SKM-1 (cell line): ENCODE measurements at regions not wholly inside any gene's neighbourhood (a gene's known extent, or its start where the extent isn't known, plus 50 kb on each side); places are given as distances from the start of the nearest gene placed in this dataset.

Source experiments
- DNase-seq: peaks from one replicate; lab custom pipeline; 2025; ENCODE audit not compliant: unreplicated experiment; lab: John Stamatoyannopoulos, UW

- no peak for DNase-seq
Measured at GRCh38 chr3:59424268-59425010, 374.6 kb upstream of the CFAP20DC start.

- DNase-seq, result no peak
Measured at GRCh38 chr3:59423707-59424106, 373.9 kb upstream of the CFAP20DC start.

DNA sequence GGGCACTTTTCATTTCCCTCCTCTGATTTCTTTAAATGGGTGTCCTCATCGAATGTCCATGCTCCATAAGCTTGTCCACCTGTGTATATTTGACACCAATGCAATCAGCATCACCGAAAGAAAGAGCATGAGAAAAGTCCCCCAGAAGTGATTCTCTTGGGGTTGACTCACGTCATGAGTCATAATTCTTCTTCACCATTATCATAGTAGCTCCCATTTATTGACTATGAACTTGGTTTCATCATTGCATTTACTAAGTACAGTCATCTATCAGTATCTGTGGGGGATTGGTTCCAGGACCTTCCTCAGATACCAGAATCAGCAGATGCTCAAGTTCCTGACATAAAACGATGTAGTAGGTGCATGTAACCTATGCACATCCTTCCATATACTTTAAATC, 372.5 kb upstream of the CFAP20DC start:
- DNase-seq, result no peak

DNA sequence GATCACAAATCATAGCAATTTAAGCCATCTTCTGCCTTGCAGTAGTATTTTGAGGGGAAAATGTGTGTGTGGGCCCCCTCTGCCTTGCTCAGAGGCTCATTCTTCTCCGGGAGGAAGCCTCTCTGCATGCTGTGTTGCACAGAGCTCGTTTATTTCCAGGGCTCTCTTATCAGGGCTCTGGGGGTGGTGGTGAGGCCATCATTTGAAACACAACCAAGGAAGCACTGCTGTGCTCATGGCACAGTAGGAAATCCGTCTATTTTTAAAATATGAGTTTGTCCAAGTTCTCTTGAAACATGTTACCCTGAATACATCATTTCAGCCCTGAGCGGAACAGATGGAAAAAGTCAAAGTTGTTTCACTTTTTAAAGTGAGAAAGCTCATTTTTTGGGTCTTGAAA, 369.0 kb upstream of the CFAP20DC start:
- no peak for DNase-seq

DNA sequence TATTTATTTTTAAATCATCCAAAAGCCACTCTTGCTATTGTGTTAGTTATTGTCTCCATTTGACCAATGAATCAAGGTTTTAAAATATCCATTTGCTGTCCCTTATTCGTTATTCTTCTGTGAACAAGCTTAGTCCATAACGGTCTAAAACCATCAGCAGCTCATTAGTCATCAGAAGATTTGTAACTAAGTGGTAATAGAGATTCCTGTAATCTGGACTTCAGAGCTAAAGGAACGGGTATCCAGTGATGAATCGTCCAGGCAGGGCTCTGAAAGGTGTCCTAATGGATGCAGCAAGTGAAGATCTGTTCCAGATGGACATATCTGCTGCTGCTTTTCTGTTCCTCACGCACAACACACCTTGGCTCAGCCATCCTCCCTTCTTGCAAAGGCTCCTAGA, 362.7 kb upstream of the CFAP20DC start:
- no peak for DNase-seq

DNA sequence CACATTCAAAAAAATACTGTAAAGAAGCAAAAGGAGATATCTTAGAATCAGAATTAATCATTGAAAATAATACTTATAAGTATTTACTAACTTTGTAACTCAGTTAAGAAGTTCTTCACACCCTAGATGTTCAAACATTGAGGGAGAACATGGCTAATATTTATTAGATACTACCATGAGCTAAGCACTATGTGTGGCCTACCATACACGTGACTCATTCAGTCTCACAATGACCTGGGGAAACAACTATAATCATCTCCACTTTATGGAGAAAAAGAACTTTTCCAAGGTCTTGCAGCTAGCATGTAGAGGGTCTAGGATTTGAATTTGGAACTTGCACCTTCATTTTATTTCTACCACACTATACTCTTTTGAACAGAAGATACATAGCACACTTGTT, 361.9 kb upstream of the CFAP20DC start:
- DNase-seq, result no peak

- DNase-seq, result no peak
Measured at GRCh38 chr3:59411186-59411585, 361.4 kb upstream of the CFAP20DC start.

DNA sequence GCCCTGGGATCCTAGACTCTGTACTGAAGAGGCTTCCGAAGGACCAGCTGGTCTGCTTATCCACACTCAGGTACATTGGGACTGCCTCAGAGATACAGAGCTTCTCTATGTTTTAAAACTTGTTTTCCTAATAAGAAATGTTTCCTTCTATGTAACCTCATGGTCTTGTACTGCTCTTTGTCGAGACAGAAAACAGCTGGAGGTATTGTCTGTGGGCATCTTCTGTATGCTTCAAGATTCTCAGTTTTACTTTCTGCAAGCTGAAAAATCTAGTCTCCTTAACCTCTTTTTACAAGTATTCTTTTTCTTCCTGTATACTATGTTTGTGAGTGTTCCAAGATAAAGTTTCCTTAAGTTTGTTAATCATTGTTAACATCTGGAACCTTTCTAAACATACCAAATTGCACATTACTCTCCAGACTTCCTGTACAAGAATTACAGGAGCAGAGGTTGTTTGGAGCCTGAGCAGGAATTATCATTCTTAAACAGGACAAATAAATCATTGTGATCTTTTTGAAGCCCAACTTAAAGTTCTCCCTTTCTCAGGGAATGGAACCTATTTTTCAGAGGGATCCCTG, 358.3 kb upstream of the CFAP20DC start:
- DNase-seq, result no peak

DNA sequence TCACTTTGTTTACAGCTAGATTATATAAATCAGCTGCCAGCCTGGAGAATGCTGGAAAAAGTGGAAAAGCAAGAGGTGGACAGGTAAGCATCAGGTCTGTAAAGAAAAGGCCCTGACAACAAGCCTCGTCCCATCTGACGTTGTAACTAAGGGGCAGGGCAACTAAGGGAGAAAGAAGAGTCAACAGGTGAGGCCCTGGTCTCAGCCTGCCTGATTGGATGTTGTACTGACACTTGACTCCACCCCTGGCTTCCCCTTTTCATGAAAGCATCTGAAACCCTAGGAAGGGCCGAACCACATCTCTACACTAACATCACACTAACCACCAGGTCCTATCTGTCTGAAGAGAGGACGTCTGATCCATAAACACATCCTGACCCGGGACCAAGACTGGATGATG, 357.6 kb upstream of the CFAP20DC start:
- no peak for DNase-seq

- no peak for DNase-seq
Measured at GRCh38 chr3:59406943-59407342, 357.1 kb upstream of the CFAP20DC start.

GRCh38 chr3:59404851-59405250, 355.0 kb upstream of the CFAP20DC start:
- no peak for DNase-seq

- no peak for DNase-seq
Measured at GRCh38 chr3:59404064-59404463, 354.2 kb upstream of the CFAP20DC start.

DNA sequence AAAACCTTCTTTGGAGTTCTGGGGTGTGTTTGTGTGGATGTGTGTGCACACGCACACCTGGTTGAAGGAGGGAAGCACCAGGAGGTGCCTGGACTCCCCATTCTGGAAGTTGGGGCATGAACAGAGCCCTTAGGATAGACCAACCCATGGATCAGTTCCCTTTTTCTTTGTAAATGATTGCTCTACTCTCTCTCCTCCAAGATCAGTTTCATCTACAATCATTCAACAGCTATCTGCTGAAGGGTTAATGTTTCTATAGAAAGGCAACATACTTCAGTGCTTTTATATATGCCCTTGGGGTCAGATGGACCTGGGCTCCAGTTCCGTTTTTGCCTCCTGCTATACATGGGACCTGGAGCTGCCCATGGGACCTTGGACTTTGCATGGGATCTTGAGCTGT, 352.1 kb upstream of the CFAP20DC start:
- DNase-seq, result no peak

DNA sequence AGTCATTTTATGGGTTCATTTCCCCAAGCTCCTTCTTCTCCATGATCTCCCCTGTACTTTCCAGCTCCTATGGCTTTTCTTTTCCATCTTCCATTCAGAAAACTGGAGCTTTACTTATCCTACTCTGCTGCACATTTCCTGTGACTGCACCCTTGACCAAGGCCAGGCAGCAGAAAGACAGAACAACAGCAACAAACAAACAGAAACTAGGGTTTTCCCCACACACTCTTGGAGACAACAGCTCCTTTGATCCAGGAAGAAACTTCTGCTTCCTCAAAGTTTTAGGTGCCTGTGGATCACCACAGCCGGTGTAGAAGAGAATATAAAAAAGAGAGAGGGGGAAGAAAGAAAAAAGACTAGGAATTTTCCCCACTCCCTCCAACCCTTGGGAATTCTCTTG, 342.3 kb upstream of the CFAP20DC start:
- no peak for DNase-seq

DNA sequence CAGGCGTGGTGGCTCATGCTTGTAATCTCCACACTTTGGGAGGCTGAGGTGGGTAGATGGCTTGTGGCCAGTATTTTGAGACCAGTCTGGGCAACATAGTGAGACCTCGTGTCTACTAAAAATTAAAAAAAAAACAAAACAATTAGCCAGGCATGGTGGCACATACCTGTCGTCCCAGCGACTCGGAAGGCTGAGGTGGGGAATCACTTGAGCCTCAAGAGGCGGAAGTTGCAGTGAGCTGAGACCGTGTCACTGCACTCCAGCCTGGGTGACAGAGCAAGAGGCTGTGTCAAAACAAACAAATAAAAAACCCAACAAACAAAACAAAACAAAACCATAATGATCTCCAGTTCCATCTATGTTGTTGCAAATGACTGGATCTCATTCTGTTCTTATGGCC, 341.3 kb upstream of the CFAP20DC start:
- DNase-seq, result no peak

DNA sequence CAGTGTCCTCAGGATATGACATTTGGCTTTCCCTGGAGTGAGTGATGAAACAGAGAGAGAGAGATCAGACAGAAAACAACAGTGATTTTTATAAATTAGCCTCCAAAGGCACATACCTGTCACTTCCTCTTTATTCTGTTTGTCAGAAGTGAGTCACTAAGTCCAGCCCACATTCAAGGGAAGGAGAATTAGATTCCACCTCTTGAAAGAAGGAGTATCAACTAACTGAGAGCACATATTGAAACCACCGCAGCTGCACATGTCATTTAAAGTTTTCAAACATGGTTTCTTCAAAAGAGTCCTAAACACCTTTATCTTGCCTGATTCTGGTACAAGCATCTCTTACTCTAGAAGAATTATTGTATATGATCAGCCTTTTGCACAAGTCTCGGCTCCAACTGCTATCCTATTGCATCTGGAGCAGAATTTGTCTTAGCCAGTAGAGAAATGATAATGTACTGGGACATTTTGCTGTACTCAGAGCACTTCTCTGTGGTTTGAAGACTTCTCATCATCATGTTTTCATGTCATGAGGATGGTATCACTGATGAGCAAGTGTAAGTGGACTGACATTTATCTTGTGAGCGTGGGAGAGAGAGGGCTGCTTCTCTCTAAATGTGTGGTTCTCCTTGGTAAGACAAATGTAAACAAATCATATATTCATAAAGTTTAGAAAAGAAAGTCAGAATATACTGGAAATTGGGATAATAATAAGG, 338.9 kb upstream of the CFAP20DC start:
- DNase-seq, result no peak

- DNase-seq, result no peak
Measured at GRCh38 chr3:59386165-59386564, 336.3 kb upstream of the CFAP20DC start.

DNA sequence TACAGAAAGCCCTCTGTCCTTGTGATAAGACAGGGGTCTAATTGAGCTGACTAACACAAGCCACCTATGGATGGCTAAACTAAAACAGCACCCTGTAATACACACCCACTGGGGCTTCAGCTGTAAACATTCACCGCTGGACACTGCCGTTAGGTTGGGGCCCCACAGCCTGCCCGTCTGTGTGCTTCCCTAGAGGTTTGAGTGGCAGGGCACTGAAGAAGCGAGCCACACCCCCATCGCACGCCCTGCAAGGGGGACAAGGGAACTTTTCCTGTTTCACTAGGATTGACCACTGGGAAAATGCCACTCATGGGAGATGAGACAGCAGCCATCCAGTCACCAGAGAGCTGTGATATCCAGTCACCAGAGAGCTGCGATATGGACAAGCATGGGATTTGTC, 335.7 kb upstream of the CFAP20DC start:
- no peak for DNase-seq

- DNase-seq, result no peak
Measured at GRCh38 chr3:59381282-59381681, 331.5 kb upstream of the CFAP20DC start.

- no peak for DNase-seq
Measured at GRCh38 chr3:59380146-59380545, 330.3 kb upstream of the CFAP20DC start.

DNA sequence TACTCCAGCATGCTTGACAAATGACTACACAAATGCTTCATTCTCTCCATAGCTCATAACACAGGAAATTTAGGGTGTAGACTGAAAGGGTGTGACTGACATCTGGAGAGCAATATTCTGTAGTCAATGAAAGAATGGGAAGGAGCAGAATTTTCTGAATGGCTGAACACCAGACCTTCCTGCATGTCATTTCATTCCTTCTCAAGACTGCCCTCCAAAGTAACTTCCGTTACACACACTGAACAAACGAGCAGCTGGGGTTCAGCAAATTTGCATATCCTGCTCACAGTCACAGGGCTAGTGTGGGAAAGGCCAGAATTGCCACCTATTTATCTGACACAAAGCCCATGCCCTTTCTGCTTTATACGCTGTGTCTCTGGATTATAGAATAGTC, 325.0 kb upstream of the CFAP20DC start:
- DNase-seq, result no peak

DNA sequence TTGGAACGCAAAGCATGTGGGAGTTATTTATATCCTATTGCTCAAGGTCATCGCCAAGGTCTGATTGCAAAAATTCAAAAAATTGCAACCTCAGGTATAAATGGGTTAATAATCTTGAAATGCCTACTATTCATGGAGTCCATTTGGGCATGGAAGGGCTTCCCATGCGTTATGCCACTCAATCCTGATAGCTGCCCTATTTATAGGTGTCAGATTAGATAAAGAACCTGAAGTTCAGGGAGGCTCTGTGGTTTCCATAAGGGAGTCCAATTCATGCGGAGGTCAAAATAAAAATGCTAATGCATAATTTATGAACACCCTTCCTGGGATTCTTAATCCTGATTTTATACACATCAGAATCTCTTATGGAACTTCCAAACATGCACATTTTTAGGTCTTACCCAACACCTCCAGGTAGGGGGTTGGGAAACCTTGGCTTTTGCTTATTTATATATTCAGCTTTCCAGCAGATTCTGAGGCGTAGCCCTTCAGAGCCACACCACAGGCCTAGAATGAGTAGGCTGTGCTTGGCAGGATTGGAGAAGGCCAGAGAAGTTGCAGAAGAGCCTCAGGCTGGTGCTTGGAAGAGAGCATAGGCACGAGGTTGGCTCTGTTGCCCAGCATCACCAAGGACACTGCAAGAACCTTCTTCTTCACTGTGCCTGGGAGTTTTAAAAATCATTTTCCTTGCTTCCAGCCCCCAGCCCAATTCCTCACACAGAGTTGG, 324.4 kb upstream of the CFAP20DC start:
- DNase-seq, result no peak
